Adipocyte (in vitro differentiated cells): ENCODE measurements at regions not wholly inside any gene's neighbourhood (a gene's known extent, or its start where the extent isn't known, plus 50 kb on each side); places are given as distances from the start of the nearest gene placed in this dataset.

Experiments used
- DNase-seq: peaks from one replicate; pipeline ENCODE4 v3.0.0-alpha.2; 2015; ENCODE audit warnings: low read depth
- H3K27me3 ChIP-seq: replicated peaks from 2 replicates; pipeline ENCODE4 v1.7.0; 2013; ENCODE audit warnings: mild to moderate bottlenecking, low read length, moderate library complexity; ENCODE audit not compliant: control insufficient read depth, insufficient read depth
- H3K36me3 ChIP-seq: 2 replicates; pipeline ENCODE4 v1.7.0; 2013; ENCODE audit warnings: low read length, mild to moderate bottlenecking, moderate library complexity; ENCODE audit not compliant: control insufficient read depth, insufficient read depth, severe bottlenecking
- H3K4me1 ChIP-seq: 2 replicates; pipeline ENCODE4 v1.7.0; 2013; ENCODE audit warnings: mild to moderate bottlenecking, low read length, moderate library complexity; ENCODE audit not compliant: control insufficient read depth, insufficient read depth
- H3K4me3 ChIP-seq: 2 replicates; pipeline ENCODE4 v1.7.0; 2013; ENCODE audit warnings: mild to moderate bottlenecking, low read length, moderate library complexity
- H3K9ac ChIP-seq: 2 replicates; pipeline ENCODE4 v1.7.0; 2013; ENCODE audit warnings: mild to moderate bottlenecking, low read length, moderate library complexity
- H3K9me3 ChIP-seq: 2 replicates; pipeline ENCODE4 v1.7.0; 2013; ENCODE audit warnings: mild to moderate bottlenecking, low read length, moderate library complexity; ENCODE audit not compliant: control insufficient read depth

GRCh38 chr6:168148231-168148849 is 69.3 kb upstream of the FRMD1 start:
- no peak for DNase-seq
- H3K27me3 ChIP-seq, result peaks cover 33% of the 10 kb centered on the region
- H3K36me3 ChIP-seq, result no peaks in the 10 kb centered on the region
- no peak overlapping the region for H3K9ac ChIP-seq
- H3K4me3 ChIP-seq, result no peak overlapping the region
- H3K4me1 ChIP-seq, result peaks cover 6% of the 10 kb centered on the region
- peaks cover 12% of the 10 kb centered on the region for H3K9me3 ChIP-seq

DNA sequence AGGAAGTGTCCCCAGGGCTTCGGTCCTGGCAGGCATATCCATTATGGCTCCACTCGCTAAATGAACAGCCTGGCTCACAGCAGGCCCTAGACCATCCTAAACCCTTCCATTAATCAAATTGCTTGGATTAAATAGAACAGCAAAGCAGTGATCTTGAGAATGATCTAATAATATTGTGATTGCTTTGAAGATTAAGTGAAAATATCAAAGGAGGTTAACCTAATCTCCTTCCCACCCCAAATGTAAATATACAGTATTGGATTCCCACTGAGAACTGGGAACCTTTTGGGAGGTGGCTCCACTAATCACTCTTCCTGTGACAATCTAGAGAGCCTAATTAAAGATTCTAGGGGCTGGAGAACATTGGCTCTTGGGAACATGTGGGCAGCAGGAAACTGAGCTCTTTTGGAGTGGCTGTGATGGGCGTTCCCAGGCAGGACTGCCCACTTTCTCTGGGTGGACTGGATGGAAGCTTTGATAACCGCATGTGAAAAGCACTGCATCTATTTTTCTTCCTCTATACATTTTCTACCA is 68.3 kb upstream of the FRMD1 start:
- DNase-seq, result no peak
- Histone ChIP-seq H3K36me3 (no peaks in the 10 kb centered on the region), H3K4me1 (peaks cover 6% of the 10 kb centered on the region), H3K9ac (no peak overlapping the region), H3K27me3 (peaks cover 33% of the 10 kb centered on the region), H3K9me3 (peaks cover 12% of the 10 kb centered on the region), H3K4me3 (no peak overlapping the region)

DNA sequence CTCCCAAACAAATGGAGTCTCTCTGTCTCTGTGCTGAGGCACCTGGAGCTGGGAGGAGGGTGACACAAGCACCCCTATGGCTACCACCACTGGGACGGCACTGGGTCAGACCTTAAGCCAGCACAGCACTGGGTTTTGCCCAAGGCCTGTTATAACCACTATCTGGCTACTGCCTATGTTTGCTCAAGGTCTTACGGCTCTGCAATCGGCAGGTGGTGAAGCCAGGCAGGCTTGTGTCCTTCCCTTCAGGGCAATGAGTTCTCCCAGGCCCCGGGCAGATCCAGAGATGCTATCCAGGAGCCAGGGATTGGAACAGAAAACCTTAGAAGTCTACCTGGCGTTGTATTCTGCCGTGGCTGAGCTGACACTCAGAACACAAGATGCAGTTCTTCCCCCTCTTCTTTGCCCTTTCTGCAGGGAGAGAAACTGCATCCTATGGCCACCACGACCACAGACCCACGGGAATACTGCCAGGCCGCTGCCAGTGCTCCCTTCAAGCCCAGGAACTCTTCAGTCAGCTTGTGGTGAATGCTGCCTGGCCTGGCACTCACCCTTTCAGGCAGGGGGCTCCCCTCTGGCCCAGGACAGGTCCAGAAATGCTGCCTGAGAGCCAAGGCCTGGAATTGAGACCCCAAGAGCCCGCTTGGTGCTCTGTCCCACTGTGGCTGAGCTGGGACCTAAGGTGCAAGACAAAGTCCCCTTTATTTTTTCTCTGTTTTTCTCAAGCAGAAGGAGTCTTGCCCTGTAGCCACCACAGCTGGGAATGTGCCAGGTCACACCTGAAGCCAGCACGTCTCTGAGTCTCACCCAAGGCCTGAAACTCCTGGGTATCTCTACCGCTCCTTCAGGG is 67.0 kb upstream of the FRMD1 start:
- H3K9ac ChIP-seq, result no peak overlapping the region

GRCh38 chr6:168139121-168139520 is 60.1 kb upstream of the FRMD1 start:
- DNase-seq, result no peak
- H3K4me1 ChIP-seq, result no peaks in the 10 kb centered on the region
- H3K9me3 ChIP-seq, result peaks cover 4% of the 10 kb centered on the region
- H3K27me3 ChIP-seq, result peaks cover 4% of the 10 kb centered on the region
- no peak overlapping the region for H3K4me3 ChIP-seq
- H3K9ac ChIP-seq, result no peak overlapping the region
- no peaks in the 10 kb centered on the region for H3K36me3 ChIP-seq

More for the DNA sequence above, 67.0 kb upstream of the FRMD1 start:
- H3K4me3 ChIP-seq, result no peak overlapping the region
- DNase-seq, result no peak
- H3K4me1 ChIP-seq, result peaks cover 6% of the 10 kb centered on the region
- peaks cover 12% of the 10 kb centered on the region for H3K9me3 ChIP-seq
- no peaks in the 10 kb centered on the region for H3K36me3 ChIP-seq
- peaks cover 32% of the 10 kb centered on the region for H3K27me3 ChIP-seq

- H3K4me3 ChIP-seq, result no peak overlapping the region
- H3K36me3 ChIP-seq, result no peaks in the 10 kb centered on the region
- peaks cover 6% of the 10 kb centered on the region for H3K4me1 ChIP-seq
- DNase-seq, result no peak
- no peak overlapping the region for H3K9ac ChIP-seq
- peaks cover 4% of the 10 kb centered on the region for H3K27me3 ChIP-seq
- no peaks in the 10 kb centered on the region for H3K9me3 ChIP-seq
Observed at GRCh38 chr6:168138436-168138835, 59.4 kb upstream of the FRMD1 start.

GRCh38 chr6:168137024-168137423 is 58.0 kb upstream of the FRMD1 start:
- Histone ChIP-seq H3K27me3 (peaks cover 4% of the 10 kb centered on the region), H3K9me3 (no peaks in the 10 kb centered on the region), H3K9ac (no peak overlapping the region), H3K36me3 (no peaks in the 10 kb centered on the region), H3K4me1 (peaks cover 20% of the 10 kb centered on the region), H3K4me3 (no peak overlapping the region)
- no peak for DNase-seq

GRCh38 chr6:168136622-168137021 is 57.6 kb upstream of the FRMD1 start:
- no peak overlapping the region for H3K9ac ChIP-seq
- peaks cover 4% of the 10 kb centered on the region for H3K27me3 ChIP-seq
- H3K4me3 ChIP-seq, result no peak overlapping the region
- no peaks in the 10 kb centered on the region for H3K9me3 ChIP-seq
- DNase-seq, result no peak
- no peaks in the 10 kb centered on the region for H3K36me3 ChIP-seq
- H3K4me1 ChIP-seq, result peaks cover 20% of the 10 kb centered on the region

DNA sequence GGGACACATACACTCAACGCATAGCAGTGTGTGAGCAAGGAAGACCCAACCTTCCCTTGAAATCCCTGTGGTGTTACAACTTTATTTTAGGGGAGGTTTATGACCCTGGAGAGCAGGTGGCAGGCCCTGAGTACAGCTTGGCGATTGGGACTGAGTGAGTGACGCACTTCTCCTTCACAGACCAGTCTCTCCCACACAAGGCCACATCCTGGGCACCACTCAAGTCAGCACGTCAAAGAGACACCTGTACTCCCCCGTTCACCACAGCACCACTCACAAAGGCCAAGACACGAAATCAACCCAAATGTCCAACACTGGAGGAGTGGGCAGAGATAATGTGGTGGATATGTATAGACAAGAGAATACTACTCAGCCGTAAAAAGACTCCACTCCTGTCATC is 57.0 kb upstream of the FRMD1 start:
- DNase-seq, result no peak
- peaks cover 20% of the 10 kb centered on the region for H3K4me1 ChIP-seq
- no peaks in the 10 kb centered on the region for H3K9me3 ChIP-seq

DNA sequence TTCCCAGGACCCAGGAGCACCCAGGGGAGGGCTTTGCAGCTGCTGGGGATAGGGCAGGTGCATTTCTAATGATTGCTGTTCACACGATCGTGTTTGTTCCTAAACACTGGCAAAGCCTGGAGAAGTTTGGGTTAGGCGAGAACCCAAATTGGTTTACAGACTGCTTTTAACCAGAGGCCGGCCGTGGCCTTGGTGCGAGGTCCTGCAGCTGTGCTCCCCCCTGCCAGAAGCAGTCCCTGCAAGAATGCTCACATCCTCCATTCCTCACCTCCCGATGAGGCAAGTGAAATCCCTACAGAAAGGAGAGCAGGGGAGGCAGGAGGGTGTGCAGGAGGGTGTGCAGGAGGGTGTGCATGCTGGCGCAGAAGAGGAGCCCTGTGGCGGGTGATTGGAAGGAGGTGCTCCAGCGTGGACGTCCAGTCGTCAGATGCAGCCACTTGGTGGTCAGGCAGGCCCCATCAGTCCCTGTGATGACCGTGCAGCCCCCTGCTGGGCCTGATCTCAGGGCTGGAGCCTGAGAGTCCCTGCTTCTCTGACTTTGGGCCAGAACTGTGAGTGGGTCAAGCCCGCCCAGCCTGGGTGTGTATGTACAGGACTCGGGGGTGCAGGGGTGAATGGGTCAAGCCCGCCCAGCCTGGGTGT is 55.7 kb upstream of the FRMD1 start:
- H3K4me3 ChIP-seq, result no peak overlapping the region
- H3K9ac ChIP-seq, result no peak overlapping the region
- H3K27me3 ChIP-seq, result peaks cover 10% of the 10 kb centered on the region
- DNase-seq, result no peak
- peaks cover 20% of the 10 kb centered on the region for H3K4me1 ChIP-seq
- H3K36me3 ChIP-seq, result no peaks in the 10 kb centered on the region
- H3K9me3 ChIP-seq, result no peaks in the 10 kb centered on the region

More for the DNA sequence above, 57.0 kb upstream of the FRMD1 start:
- H3K9ac ChIP-seq, result no peak overlapping the region
- peaks cover 6% of the 10 kb centered on the region for H3K27me3 ChIP-seq
- no peak overlapping the region for H3K4me3 ChIP-seq
- H3K36me3 ChIP-seq, result no peaks in the 10 kb centered on the region

GRCh38 chr6:168133687-168134559 is 54.9 kb upstream of the FRMD1 start:
- peak overlapping the region; percentile 53 for H3K9ac ChIP-seq
- no peaks in the 10 kb centered on the region for H3K9me3 ChIP-seq
- peaks cover 20% of the 10 kb centered on the region for H3K4me1 ChIP-seq
- no peak for DNase-seq
- H3K4me3 ChIP-seq, result peak overlapping the region; percentile 68
- peaks cover 10% of the 10 kb centered on the region for H3K27me3 ChIP-seq
- H3K36me3 ChIP-seq, result no peaks in the 10 kb centered on the region
